Prostate gland (tissue), 2 donors: ENCODE measurements at regions not wholly inside any gene's neighbourhood (a gene's known extent, or its start where the extent isn't known, plus 50 kb on each side); places are given as distances from the start of the nearest gene placed in this dataset.

Experiments used
- POLR2AphosphoS5 ChIP-seq: sonication (generic); formaldehyde crosslinking; IDR thresholded peaks from one replicate; pipeline ENCODE4 v1.6.1; 2017; ENCODE audit warnings: antibody characterized with exemption
- TF ChIP-seq, protein P1 (sequence below), 4 experiments: fragments of 200-600 bp in 2 of 4; fragments of 450-650 bp in 2 of 4; sonication (generic) in 2 of 4; IDR thresholded peaks; 1 replicate in 3 of 4; 2 replicates in 1 of 4; pipeline ENCODE4 v1.5.1; 2016 to 2019; ENCODE audit warnings: antibody characterized with exemption in 4 of 4, mild to moderate bottlenecking in 2 of 4, moderate library complexity in 2 of 4

GRCh38 chr1:189804352-189804751 lies 673.3 kb downstream of the BRINP3 start:
- TF ChIP-seq, protein P1, sequence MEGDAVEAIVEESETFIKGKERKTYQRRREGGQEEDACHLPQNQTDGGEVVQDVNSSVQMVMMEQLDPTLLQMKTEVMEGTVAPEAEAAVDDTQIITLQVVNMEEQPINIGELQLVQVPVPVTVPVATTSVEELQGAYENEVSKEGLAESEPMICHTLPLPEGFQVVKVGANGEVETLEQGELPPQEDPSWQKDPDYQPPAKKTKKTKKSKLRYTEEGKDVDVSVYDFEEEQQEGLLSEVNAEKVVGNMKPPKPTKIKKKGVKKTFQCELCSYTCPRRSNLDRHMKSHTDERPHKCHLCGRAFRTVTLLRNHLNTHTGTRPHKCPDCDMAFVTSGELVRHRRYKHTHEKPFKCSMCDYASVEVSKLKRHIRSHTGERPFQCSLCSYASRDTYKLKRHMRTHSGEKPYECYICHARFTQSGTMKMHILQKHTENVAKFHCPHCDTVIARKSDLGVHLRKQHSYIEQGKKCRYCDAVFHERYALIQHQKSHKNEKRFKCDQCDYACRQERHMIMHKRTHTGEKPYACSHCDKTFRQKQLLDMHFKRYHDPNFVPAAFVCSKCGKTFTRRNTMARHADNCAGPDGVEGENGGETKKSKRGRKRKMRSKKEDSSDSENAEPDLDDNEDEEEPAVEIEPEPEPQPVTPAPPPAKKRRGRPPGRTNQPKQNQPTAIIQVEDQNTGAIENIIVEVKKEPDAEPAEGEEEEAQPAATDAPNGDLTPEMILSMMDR (IDR thresholded peaks at IDR 0.05) = no peak
- no peak for TF ChIP-seq POLR2AphosphoS5
